GM23338 (cell line): ENCODE measurements at regions not wholly inside any gene's neighbourhood (a gene's known extent, or its start where the extent isn't known, plus 50 kb on each side); places are given as distances from the start of the nearest gene placed in this dataset.

ENCODE experiments used
- CREB1 ChIP-seq: fragments of 250-450 bp; sonication (Bioruptor Pico); IDR thresholded peaks from 2 replicates; pipeline ENCODE4 v1.5.0; 2020; ENCODE audit warnings: low read depth, mild to moderate bottlenecking, moderate library complexity
- EZH2 ChIP-seq: fragments of 200-600 bp; sonication (generic); IDR thresholded peaks from one replicate; pipeline ENCODE4 v1.8.0; 2017; ENCODE audit warnings: antibody characterized with exemption, mild to moderate bottlenecking, low read depth; ENCODE audit not compliant: unreplicated experiment
- EZH2phosphoT487 ChIP-seq: fragments of 200-600 bp; sonication (generic); IDR thresholded peaks from one replicate; pipeline ENCODE4 v1.8.1; 2018; ENCODE audit warnings: antibody characterized with exemption; ENCODE audit not compliant: unreplicated experiment
- JUNB ChIP-seq: IDR thresholded peaks from one replicate; pipeline ENCODE4 v1.6.1; 2016; ENCODE audit warnings: antibody characterized with exemption; ENCODE audit not compliant: unreplicated experiment
- NANOG ChIP-seq: IDR thresholded peaks from 2 replicates; pipeline ENCODE4 v1.6.1; 2016; ENCODE audit warnings: antibody characterized with exemption, borderline replicate concordance
- POLR2AphosphoS5 ChIP-seq: IDR thresholded peaks from 2 replicates; pipeline ENCODE4 v1.6.1; 2016; ENCODE audit warnings: antibody characterized with exemption, low read depth
- REST ChIP-seq: IDR thresholded peaks from one replicate; pipeline ENCODE4 v1.6.1; 2018; ENCODE audit warnings: antibody characterized with exemption; ENCODE audit not compliant: unreplicated experiment
- STAT1 ChIP-seq: IDR thresholded peaks from one replicate; pipeline ENCODE4 v1.6.1; 2016; ENCODE audit warnings: antibody characterized with exemption; ENCODE audit not compliant: unreplicated experiment
- ZNF114 ChIP-seq: fragments of 250-450 bp; sonication (Bioruptor Pico); IDR thresholded peaks from 2 replicates; pipeline ENCODE4 v1.5.0; 2020; ENCODE audit warnings: mild to moderate bottlenecking, moderate library complexity
- ZNF331 ChIP-seq: fragments of 250-450 bp; sonication (Bioruptor Pico); IDR thresholded peaks from 2 replicates; pipeline ENCODE4 v1.5.0; 2020; ENCODE audit warnings: low read depth, mild to moderate bottlenecking, moderate library complexity
- ZNF462 ChIP-seq: fragments of 250-450 bp; sonication (Bioruptor Pico); IDR thresholded peaks from 2 replicates; pipeline ENCODE4 v1.5.0; 2020; ENCODE audit warnings: mild to moderate bottlenecking, moderate library complexity
- TF ChIP-seq, protein P1 (sequence below), 2 experiments: fragments of 200-600 bp in 1 of 2; sonication (generic) in 1 of 2; conservative IDR thresholded peaks; 2 replicates each; pipeline versions ENCODE4 v1.5.1 to v1.6.1; 2016 to 2017; ENCODE audit warnings: antibody characterized with exemption in 2 of 2, low read depth in 2 of 2, mild to moderate bottlenecking in 2 of 2, moderate library complexity in 1 of 2
- TF ChIP-seq, protein P2 (sequence below): IDR thresholded peaks from 2 replicates; pipeline ENCODE4 v1.6.1; 2016; ENCODE audit warnings: antibody characterized with exemption

- no peak for TF ChIP-seq EZH2
- TF ChIP-seq REST: no peak
- TF ChIP-seq, protein P1, sequence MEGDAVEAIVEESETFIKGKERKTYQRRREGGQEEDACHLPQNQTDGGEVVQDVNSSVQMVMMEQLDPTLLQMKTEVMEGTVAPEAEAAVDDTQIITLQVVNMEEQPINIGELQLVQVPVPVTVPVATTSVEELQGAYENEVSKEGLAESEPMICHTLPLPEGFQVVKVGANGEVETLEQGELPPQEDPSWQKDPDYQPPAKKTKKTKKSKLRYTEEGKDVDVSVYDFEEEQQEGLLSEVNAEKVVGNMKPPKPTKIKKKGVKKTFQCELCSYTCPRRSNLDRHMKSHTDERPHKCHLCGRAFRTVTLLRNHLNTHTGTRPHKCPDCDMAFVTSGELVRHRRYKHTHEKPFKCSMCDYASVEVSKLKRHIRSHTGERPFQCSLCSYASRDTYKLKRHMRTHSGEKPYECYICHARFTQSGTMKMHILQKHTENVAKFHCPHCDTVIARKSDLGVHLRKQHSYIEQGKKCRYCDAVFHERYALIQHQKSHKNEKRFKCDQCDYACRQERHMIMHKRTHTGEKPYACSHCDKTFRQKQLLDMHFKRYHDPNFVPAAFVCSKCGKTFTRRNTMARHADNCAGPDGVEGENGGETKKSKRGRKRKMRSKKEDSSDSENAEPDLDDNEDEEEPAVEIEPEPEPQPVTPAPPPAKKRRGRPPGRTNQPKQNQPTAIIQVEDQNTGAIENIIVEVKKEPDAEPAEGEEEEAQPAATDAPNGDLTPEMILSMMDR (conservative IDR thresholded peaks at IDR 0.05; ENCODE audit: low read depth in 2 of 2): no peak
- no peak for TF ChIP-seq POLR2AphosphoS5
- no peak for TF ChIP-seq CREB1 (CRISPR knock-in tag)
- no peak for TF ChIP-seq ZNF331 (CRISPR knock-in tag)
- TF ChIP-seq EZH2phosphoT487: no peak
- TF ChIP-seq, protein P2, sequence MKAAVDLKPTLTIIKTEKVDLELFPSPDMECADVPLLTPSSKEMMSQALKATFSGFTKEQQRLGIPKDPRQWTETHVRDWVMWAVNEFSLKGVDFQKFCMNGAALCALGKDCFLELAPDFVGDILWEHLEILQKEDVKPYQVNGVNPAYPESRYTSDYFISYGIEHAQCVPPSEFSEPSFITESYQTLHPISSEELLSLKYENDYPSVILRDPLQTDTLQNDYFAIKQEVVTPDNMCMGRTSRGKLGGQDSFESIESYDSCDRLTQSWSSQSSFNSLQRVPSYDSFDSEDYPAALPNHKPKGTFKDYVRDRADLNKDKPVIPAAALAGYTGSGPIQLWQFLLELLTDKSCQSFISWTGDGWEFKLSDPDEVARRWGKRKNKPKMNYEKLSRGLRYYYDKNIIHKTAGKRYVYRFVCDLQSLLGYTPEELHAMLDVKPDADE: no peak
- TF ChIP-seq JUNB: no peak
- no peak for TF ChIP-seq STAT1
- no peak for TF ChIP-seq ZNF114 (CRISPR knock-in tag)
- no peak for TF ChIP-seq NANOG
- TF ChIP-seq ZNF462: no peak
Measured at GRCh38 chr9:12604164-12604821, 88.9 kb upstream of the TYRP1 start.
